Gastrocnemius medialis (tissue), 4 donors: ENCODE measurements at regions not wholly inside any gene's neighbourhood (a gene's known extent, or its start where the extent isn't known, plus 50 kb on each side); places are given as distances from the start of the nearest gene placed in this dataset.
A peak's percentile ranks its signal among the peaks of the same experiment; 100 is the strongest.

Source experiments
- ATAC-seq, 2 donors: fragments of 150-250 bp; one replicate each; pipeline ENCODE4 v1.9.1; 2016
- DNase-seq, 2 donors: peaks; one replicate each; pipeline ENCODE4 v3.0.0-alpha.2; 2019
- H3K27ac ChIP-seq, 4 donors: fragments of 200-600 bp; sonication (generic); 1 replicate in 1 of 4; 2 replicates in 3 of 4; pipeline ENCODE4 v1.5.1; 2016 to 2018; ENCODE audit warnings: mild to moderate bottlenecking in 2 of 4, moderate library complexity in 1 of 4
- H3K27me3 ChIP-seq, 3 donors: fragments of 200-600 bp; sonication (generic) in 2 of 3; 1 replicate in 1 of 3; 2 replicates in 2 of 3; pipeline versions ENCODE4 v1.5.1 to v1.6.0; 2016 to 2019; ENCODE audit warnings: mild to moderate bottlenecking in 1 of 3, moderate library complexity in 1 of 3
- H3K36me3 ChIP-seq, 2 donors: fragments of 200-600 bp; sonication (generic) in 1 of 2; one replicate each; pipeline ENCODE4 v1.5.1; 2017 to 2018
- H3K4me1 ChIP-seq, 2 donors: fragments of 200-600 bp; sonication (generic) in 1 of 2; one replicate each; pipeline ENCODE4 v1.5.1; 2016 to 2017; ENCODE audit warnings: mild to moderate bottlenecking in 2 of 2
- H3K4me3 ChIP-seq, 4 donors: fragments of 200-600 bp; sonication (generic) in 3 of 4; 1 replicate in 1 of 4; 2 replicates in 3 of 4; pipeline ENCODE4 v1.5.1; 2016 to 2019; ENCODE audit warnings: mild to moderate bottlenecking in 2 of 4
- H3K9me3 ChIP-seq, 3 donors: fragments of 200-600 bp; sonication (generic) in 2 of 3; 1 replicate in 1 of 3; 2 replicates in 2 of 3; pipeline ENCODE4 v1.5.1; 2016 to 2019
- CTCF ChIP-seq, 5 experiments: fragments of 450-650 bp in 3 of 5; fragments of 200-600 bp in 2 of 5; sonication (generic) in 2 of 5; IDR thresholded peaks in 4 of 5; conservative IDR thresholded peaks in 1 of 5; 1 replicate in 4 of 5; 2 replicates in 1 of 5; pipeline ENCODE4 v1.5.1; 2016 to 2019; ENCODE audit warnings: antibody characterized with exemption in 5 of 5, mild to moderate bottlenecking in 3 of 5, moderate library complexity in 3 of 5
- POLR2A ChIP-seq, 2 donors: fragments of 450-650 bp; IDR thresholded peaks; one replicate each; pipeline ENCODE4 v1.6.1; 2017; ENCODE audit warnings: antibody characterized with exemption in 2 of 2, mild to moderate bottlenecking in 2 of 2, moderate library complexity in 2 of 2
- in situ Hi-C, 4 donors: fragments of 200-750 bp; cut with MboI; loops; one replicate each; pipeline versions ENCODE4 v1.15.0 to v1.8.0; 2017; ENCODE audit warnings: low sequenced_read_pairs in 4 of 4
- intact Hi-C: fragments of 100-400 bp; cut with DNase I; formaldehyde crosslinking; loops from one replicate; pipeline ENCODE4 v1.15.1; 2023; ENCODE audit warnings: low total_unique reads

GRCh38 chr17:68179926-68180285 lies 67.9 kb upstream of the AMZ2 start:
- H3K27ac ChIP-seq = no peak overlapping the region
- ATAC-seq = no peak
- intact Hi-C loops = no loop called here
- H3K4me3 ChIP-seq = no peak overlapping the region
- no peaks in the 10 kb centered on the region for H3K27me3 ChIP-seq
- H3K4me1 ChIP-seq = peaks cover 5 to 6% of the 10 kb centered on the region in 2 donors
- in situ Hi-C loops = loop anchor here in 3 of 4 donors (10.0 to 25.0 kb wide), 2 partner anchors 285 to 582 kb away; no protein-coding TSS in a partner anchor
- no peaks in the 10 kb centered on the region for H3K36me3 ChIP-seq
- no peaks in the 10 kb centered on the region for H3K9me3 ChIP-seq
- TF ChIP-seq POLR2A (IDR thresholded peaks at IDR 0.05) (no peak), CTCF (IDR thresholded peaks at IDR 0.05 in 4 of 5, conservative IDR thresholded peaks at IDR 0.05 in 1 of 5) (no peak)
- no peak for DNase-seq

GRCh38 chr17:68182011-68182306 lies 65.9 kb upstream of the AMZ2 start:
- TF ChIP-seq POLR2A (IDR thresholded peaks at IDR 0.05) (no peak), CTCF (IDR thresholded peaks at IDR 0.05 in 4 of 5, conservative IDR thresholded peaks at IDR 0.05 in 1 of 5) (no peak)

GRCh38 chr17:68182940-68183551 lies 64.8 kb upstream of the AMZ2 start:
- no peaks in the 10 kb centered on the region for H3K36me3 ChIP-seq
- in situ Hi-C loops = loop anchor here in 1 of 4 donors (25.0 kb wide), 1 partner anchor 579 kb away; no protein-coding TSS in a partner anchor
- no peak for DNase-seq
- no peak overlapping the region for H3K27ac ChIP-seq
- intact Hi-C loops = no loop called here
- no peaks in the 10 kb centered on the region for H3K9me3 ChIP-seq
- no peak for ATAC-seq
- H3K4me1 ChIP-seq = peaks cover 5 to 6% of the 10 kb centered on the region in 2 donors
- no peaks in the 10 kb centered on the region for H3K27me3 ChIP-seq
- TF ChIP-seq CTCF (IDR thresholded peaks at IDR 0.05 in 4 of 5, conservative IDR thresholded peaks at IDR 0.05 in 1 of 5) (no peak), POLR2A (IDR thresholded peaks at IDR 0.05) (no peak)
- no peak overlapping the region for H3K4me3 ChIP-seq

More at GRCh38 chr17:68182011-68182306, 65.9 kb upstream of the AMZ2 start:
- peaks cover 5 to 6% of the 10 kb centered on the region in 2 donors for H3K4me1 ChIP-seq
- no peak overlapping the region for H3K4me3 ChIP-seq
- DNase-seq = no peak
- no peaks in the 10 kb centered on the region for H3K9me3 ChIP-seq
- intact Hi-C loops = no loop called here
- H3K36me3 ChIP-seq = no peaks in the 10 kb centered on the region
- peak overlapping the region in 1 of 4 donors; percentile 37 for H3K27ac ChIP-seq
- no peaks in the 10 kb centered on the region for H3K27me3 ChIP-seq
- peak in 1 of 2 donors; percentile 67 for ATAC-seq
- in situ Hi-C loops = loop anchor here in 1 of 4 donors (25.0 kb wide), 1 partner anchor 580 kb away; no protein-coding TSS in a partner anchor

GRCh38 chr17:68184141-68184571 lies 63.7 kb upstream of the AMZ2 start:
- Histone ChIP-seq H3K27ac (no peak overlapping the region), H3K9me3 (no peaks in the 10 kb centered on the region), H3K27me3 (no peaks in the 10 kb centered on the region), H3K36me3 (no peaks in the 10 kb centered on the region), H3K4me1 (peaks cover 5 to 6% of the 10 kb centered on the region in 2 donors), H3K4me3 (no peak overlapping the region)
- in situ Hi-C loops (loop anchor here in 1 of 4 donors (25.0 kb wide), 1 partner anchor 578 kb away; no protein-coding TSS in a partner anchor), intact Hi-C loops (no loop called here)
- ATAC-seq = no peak
- TF ChIP-seq CTCF (IDR thresholded peaks at IDR 0.05 in 4 of 5, conservative IDR thresholded peaks at IDR 0.05 in 1 of 5) (no peak), POLR2A (IDR thresholded peaks at IDR 0.05) (no peak)
- no peak for DNase-seq
